Panc1 (cell line): ENCODE measurements at regions not wholly inside any gene's neighbourhood (a gene's known extent, or its start where the extent isn't known, plus 50 kb on each side); places are given as distances from the start of the nearest gene placed in this dataset.

Experiments used
- ATAC-seq: fragments of 200-7000 bp; cut with Tn5 transposase; 2 replicates; pipeline ENCODE4 v1.9.1; 2020; ENCODE audit warnings: mild to moderate bottlenecking, moderate library complexity
- BruUV-seq: library from RNA; stranded (reverse); fragments of 400-500 nt; replicated peaks from 2 replicates; lab custom pipeline; 2021; lab: Mats Ljungman, UMichigan
- CTCF ChIA-PET: fragments of 300-600 bp; sonication (Branson Sonifier 250); formaldehyde crosslinking; loops from one replicate; lab custom pipeline; 2022; ENCODE audit warnings: antibody characterized with exemption; lab: Charles Lee
- POLR2A ChIA-PET: fragments of 300-600 bp; sonication (Branson Sonifier 250); formaldehyde crosslinking; loops from one replicate; lab custom pipeline; 2022; ENCODE audit warnings: antibody characterized with exemption; lab: Charles Lee
- DNase-seq: peaks from one replicate; pipeline ENCODE4 v3.0.0-alpha.2; 2010; ENCODE audit warnings: low read depth, low spot score
- H3K27ac ChIP-seq: 2 replicates; pipeline ENCODE4 v1.5.1; 2011; ENCODE audit warnings: mild to moderate bottlenecking, low read length, inconsistent platforms
- H3K27me3 ChIP-seq: fragments of 200-500 bp; sonication (Bioruptor generic); 2 replicates; pipeline ENCODE4 v1.6.0; 2014; ENCODE audit warnings: low read length, inconsistent platforms; ENCODE audit not compliant: control insufficient read depth, insufficient read depth
- H3K36me3 ChIP-seq: fragments of 200-500 bp; sonication (Bioruptor generic); 2 replicates; pipeline ENCODE4 v1.5.1; 2014; ENCODE audit warnings: inconsistent platforms, mild to moderate bottlenecking, low read length, moderate library complexity; ENCODE audit not compliant: control insufficient read depth, insufficient read depth
- H3K4me1 ChIP-seq: 2 replicates; pipeline ENCODE4 v1.5.1; 2011; ENCODE audit warnings: inconsistent platforms, mild to moderate bottlenecking, low read length, moderate library complexity; ENCODE audit not compliant: control insufficient read depth, insufficient read depth
- H3K4me3 ChIP-seq, 2 experiments: 2 replicates each; pipeline ENCODE4 v1.5.1; 2011 to 2012; ENCODE audit warnings: low read depth in 2 of 2, low read length in 2 of 2, mild to moderate bottlenecking in 2 of 2, inconsistent platforms in 1 of 2, moderate library complexity in 1 of 2
- H3K9me3 ChIP-seq: fragments of 200-500 bp; sonication (Bioruptor generic); 2 replicates; pipeline ENCODE4 v1.5.1; 2014; ENCODE audit warnings: low read depth, mild to moderate bottlenecking, inconsistent platforms, low read length, moderate library complexity; ENCODE audit not compliant: control insufficient read depth, insufficient read depth
- CTCF ChIP-seq: fragments of 450-650 bp; IDR thresholded peaks from 2 replicates; pipeline ENCODE4 v1.5.1; 2017; ENCODE audit warnings: mild to moderate bottlenecking
- POLR2AphosphoS5 ChIP-seq: IDR thresholded peaks from 2 replicates; pipeline ENCODE4 v1.6.1; 2012; ENCODE audit warnings: mild to moderate bottlenecking, low read depth, low read length, moderate library complexity
- REST ChIP-seq, 2 experiments: IDR thresholded peaks; 2 replicates each; pipeline ENCODE4 v1.6.1; 2011 to 2012; ENCODE audit warnings: low read depth in 2 of 2, control low read depth in 1 of 2, low read length in 1 of 2, mild to moderate bottlenecking in 1 of 2, moderate library complexity in 1 of 2; ENCODE audit not compliant: insufficient read depth in 1 of 2
- SIN3A ChIP-seq: IDR thresholded peaks from 2 replicates; pipeline ENCODE4 v1.6.1; 2012; ENCODE audit warnings: low read depth, mild to moderate bottlenecking, low read length, moderate library complexity, borderline replicate concordance; ENCODE audit not compliant: insufficient read depth
- TCF7L2 ChIP-seq: IDR thresholded peaks from 2 replicates; pipeline ENCODE4 v1.6.1; 2011; ENCODE audit warnings: mild to moderate bottlenecking, low read depth, low read length, inconsistent platforms
- in situ Hi-C: cut with HindIII; loops from 2 replicates; pipeline ENCODE4 v1.10.0; 2016; ENCODE audit warnings: low sequenced_read_pairs, low pct_unique_long_range_greater_than_20kb
- intact Hi-C: fragments of 100-400 bp; cut with micrococcal nuclease; formaldehyde crosslinking; loops from one replicate; pipeline ENCODE4 v1.10.0; 2022; ENCODE audit not compliant: unreplicated experiment

GRCh38 chrX:40423299-40423698 lies 157.5 kb upstream of the ATP6AP2 start:
- Histone ChIP-seq H3K36me3 (no peaks in the 10 kb centered on the region), H3K27ac (no peak overlapping the region), H3K27me3 (no peaks in the 10 kb centered on the region), H3K9me3 (no peaks in the 10 kb centered on the region), H3K4me1 (no peaks in the 10 kb centered on the region), H3K4me3 (no peak overlapping the region)
- no peak for ATAC-seq
- CTCF ChIA-PET = no interaction called here
- intact Hi-C loops (no loop called here), in situ Hi-C loops (no loop called here)
- no TSS peak for BruUV-seq
- DNase-seq = no peak
- TF ChIP-seq REST (IDR thresholded peaks at IDR 0.05; ENCODE audit: insufficient read depth in 1 of 2, low read depth in 2 of 2, low read length in 1 of 2) (no peak), SIN3A (no peak), CTCF (no peak), TCF7L2 (no peak), POLR2AphosphoS5 (no peak)
- POLR2A ChIA-PET = no interaction called here

GRCh38 chrX:40422021-40422420 lies 158.7 kb upstream of the ATP6AP2 start:
- Histone ChIP-seq H3K27ac (no peak overlapping the region), H3K27me3 (no peaks in the 10 kb centered on the region), H3K36me3 (no peaks in the 10 kb centered on the region), H3K4me3 (no peak overlapping the region), H3K9me3 (no peaks in the 10 kb centered on the region), H3K4me1 (no peaks in the 10 kb centered on the region)
- in situ Hi-C loops = no loop called here
- intact Hi-C loops = no loop called here
- no peak for TF ChIP-seq REST (IDR thresholded peaks at IDR 0.05; ENCODE audit: insufficient read depth in 1 of 2, low read depth in 2 of 2, low read length in 1 of 2)
- no peak for TF ChIP-seq SIN3A
- no peak for TF ChIP-seq CTCF
- no peak for TF ChIP-seq TCF7L2
- TF ChIP-seq POLR2AphosphoS5 = no peak
- ATAC-seq = no peak
- no TSS peak for BruUV-seq
- ChIA-PET CTCF (no interaction called here), POLR2A (no interaction called here)
- no peak for DNase-seq
